GM18951 (cell line): ENCODE measurements at regions not wholly inside any gene's neighbourhood (a gene's known extent, or its start where the extent isn't known, plus 50 kb on each side); places are given as distances from the start of the nearest gene placed in this dataset.

Source experiments
- POLR2A ChIP-seq: IDR thresholded peaks from 4 replicates; pipeline ENCODE4 v1.6.1; 2011; ENCODE audit warnings: mild to moderate bottlenecking; ENCODE audit not compliant: insufficient read length, insufficient read depth; ENCODE audit errors: extremely low read depth
- in situ Hi-C: fragments of 300-500 bp; cut with MboI; formaldehyde crosslinking; loops from one replicate; pipeline ENCODE4 v1.12.0; 2022; ENCODE audit warnings: low sequenced_read_pairs, mixed read lengths, inconsistent platforms; ENCODE audit not compliant: unreplicated experiment

GRCh38 chr3:25153136-25153535 lies 274.9 kb upstream of the RARB start:
- TF ChIP-seq POLR2A: no peak
- in situ Hi-C loops: no loop called here

DNA sequence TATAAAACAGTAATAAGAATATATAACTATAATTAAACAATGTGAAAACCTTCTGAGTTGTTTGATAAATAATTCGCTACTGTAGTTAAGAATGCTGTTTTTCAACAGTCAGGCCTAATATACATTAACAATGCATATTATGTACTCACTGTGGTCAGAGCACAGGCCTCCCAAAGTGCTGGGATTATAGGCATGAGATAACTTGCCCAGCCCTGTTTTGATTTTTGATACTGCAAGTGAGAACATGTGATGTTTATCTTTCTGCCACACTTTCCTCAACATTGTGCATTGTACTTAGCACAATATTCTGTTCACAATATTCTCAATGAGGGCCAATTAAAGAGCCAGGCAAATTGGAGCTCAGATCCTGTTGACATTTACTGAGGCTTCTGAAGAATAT lies 274.5 kb upstream of the RARB start:
- in situ Hi-C loops: no loop called here
- TF ChIP-seq POLR2A: no peak

- no peak for TF ChIP-seq POLR2A
- in situ Hi-C loops: no loop called here
Observed at GRCh38 chr3:25155652-25156471, 272.2 kb upstream of the RARB start.

GRCh38 chr3:25156626-25157025 lies 271.4 kb upstream of the RARB start:
- in situ Hi-C loops: no loop called here

GRCh38 chr3:25165306-25165705 lies 262.8 kb upstream of the RARB start:
- TF ChIP-seq POLR2A: no peak
- in situ Hi-C loops: no loop called here

More at GRCh38 chr3:25156626-25157025, 271.4 kb upstream of the RARB start:
- no peak for TF ChIP-seq POLR2A

GRCh38 chr3:25166016-25166415 lies 262.0 kb upstream of the RARB start:
- no peak for TF ChIP-seq POLR2A
- in situ Hi-C loops: no loop called here

DNA sequence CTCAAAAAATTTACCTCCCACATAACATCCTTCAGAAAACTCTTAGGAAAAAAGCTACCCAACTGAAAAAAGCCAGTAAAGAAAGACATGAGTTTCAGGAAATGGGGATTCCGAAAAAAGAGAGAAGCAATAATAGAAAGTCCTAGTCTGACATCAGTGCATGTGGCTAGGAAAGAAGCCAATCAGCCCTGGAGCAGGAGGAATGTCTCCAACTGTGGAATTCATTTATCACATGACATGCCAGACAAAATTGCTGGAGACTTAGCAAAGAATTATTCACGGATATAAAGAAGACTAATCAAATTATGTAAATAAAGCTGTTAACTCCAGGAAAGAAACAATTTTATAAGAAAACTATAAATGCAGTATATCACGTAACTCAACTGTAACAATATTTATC lies 258.9 kb upstream of the RARB start:
- no peak for TF ChIP-seq POLR2A
- in situ Hi-C loops: no loop called here

DNA sequence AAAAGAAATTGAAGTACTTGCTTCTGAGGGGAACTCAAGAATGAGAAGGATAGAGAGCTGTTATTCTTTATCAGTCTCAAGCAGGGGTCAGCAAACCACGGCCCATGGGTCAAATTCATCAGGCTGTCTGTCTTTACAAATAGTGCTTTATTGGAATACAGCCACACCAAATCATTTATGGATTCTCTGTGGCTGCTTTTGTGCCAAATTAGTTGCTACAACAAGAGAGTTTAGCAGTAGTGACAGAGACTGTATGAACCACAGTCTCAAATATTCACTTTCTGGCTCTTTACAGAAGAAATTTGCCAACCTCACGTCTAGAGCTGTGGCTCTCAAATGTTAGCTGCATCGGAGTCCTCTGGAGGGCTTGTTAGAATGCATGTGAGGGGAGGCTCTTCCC lies 258.0 kb upstream of the RARB start:
- in situ Hi-C loops: no loop called here
- no peak for TF ChIP-seq POLR2A

- in situ Hi-C loops: no loop called here
- TF ChIP-seq POLR2A: no peak
Observed at GRCh38 chr3:25171118-25171807, 256.8 kb upstream of the RARB start.

DNA sequence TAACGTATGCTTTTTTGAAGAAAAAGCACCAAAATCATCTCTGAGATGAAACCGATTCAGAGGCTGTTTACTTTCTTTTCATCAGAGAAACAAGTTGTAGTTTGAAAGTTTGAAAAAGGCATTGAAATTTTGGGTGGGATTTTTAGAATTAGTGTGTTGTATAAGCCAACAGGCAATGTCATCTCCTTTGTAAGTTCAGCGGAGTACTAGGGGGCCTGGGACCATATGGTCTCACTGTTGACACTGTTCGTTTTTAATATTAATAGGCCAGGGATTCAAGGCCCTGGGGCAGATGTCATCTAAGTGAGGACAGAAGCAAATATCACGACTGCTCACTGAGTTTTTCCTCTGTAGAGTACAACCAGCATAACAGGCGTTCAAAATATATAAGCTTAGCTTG lies 256.2 kb upstream of the RARB start:
- in situ Hi-C loops: no loop called here
- no peak for TF ChIP-seq POLR2A

DNA sequence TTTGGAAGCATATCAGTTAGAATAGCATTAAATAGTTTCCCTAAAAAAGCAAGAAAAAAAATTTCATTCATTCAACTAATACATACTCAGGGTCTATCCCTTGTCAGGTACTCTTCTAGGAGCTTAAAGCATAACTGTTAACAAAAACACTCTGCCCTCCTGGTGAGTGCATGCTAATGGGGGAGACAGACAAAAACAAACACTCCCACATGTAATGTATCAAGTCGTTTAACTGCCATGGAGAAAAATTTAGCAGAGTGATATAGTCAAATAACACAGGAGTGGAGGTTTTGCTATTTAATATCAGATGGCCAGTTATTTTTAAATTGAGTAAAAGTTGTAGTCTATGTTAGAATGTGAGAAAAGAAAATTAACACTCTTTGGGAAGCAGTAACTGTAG lies 254.5 kb upstream of the RARB start:
- in situ Hi-C loops: no loop called here
- TF ChIP-seq POLR2A: no peak

DNA sequence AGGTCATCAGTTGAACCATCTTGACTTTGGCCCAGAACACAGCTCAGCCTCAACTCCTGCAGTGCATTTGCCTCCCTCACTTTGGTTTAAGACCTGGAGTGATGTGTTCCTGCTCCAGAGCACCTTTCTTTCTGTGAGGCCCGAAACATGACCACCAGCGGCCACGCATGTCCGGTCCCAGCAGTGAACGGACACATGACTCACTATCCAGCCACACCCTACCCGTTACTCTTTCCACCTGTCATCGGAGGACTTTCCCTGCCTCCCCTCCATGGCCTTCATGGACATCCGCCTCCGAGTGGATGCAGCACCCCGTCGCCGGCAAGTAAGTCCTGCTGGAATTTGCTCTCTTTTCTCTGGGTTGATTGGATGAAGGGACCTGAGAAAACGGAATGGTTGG lies 253.8 kb upstream of the RARB start:
- in situ Hi-C loops: no loop called here
- TF ChIP-seq POLR2A: no peak

DNA sequence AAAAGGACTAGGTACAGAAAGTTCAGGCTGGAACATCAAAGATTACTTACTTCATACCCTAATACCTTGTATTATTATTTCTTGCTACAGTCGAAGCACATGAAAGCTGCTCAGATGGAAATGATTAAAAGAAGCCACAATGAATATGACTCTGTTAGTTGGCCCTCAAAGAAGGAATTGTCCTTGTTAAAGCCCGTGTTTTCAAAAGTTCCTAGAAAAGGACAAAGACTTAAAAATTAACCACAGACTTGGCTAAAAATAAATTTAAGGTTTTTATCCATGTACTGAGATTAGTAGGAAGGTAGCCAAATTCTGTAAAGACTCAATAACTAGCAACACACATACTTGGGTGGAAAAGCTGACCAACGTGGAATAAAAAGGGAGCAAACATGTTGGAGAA lies 251.0 kb upstream of the RARB start:
- in situ Hi-C loops: no loop called here
- TF ChIP-seq POLR2A: no peak

DNA sequence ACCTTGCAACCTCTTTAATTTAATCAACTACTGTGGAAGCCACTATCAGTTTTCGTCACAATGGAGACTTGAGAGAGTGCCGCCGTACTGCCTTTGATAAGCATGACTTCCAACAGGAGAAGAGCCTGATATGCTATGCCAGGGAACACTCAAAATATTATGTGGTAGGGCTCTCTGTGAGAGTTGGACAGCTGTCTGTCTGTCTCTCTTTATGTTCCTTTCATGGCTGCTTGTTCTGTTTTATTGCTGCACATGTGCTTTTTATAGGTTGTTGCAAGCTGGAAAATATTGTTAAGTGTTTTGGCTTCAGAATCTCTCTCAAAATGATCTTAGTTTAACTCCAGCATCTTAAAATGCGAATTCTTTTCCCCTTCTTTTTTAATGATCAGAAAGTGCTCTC lies 249.4 kb upstream of the RARB start:
- TF ChIP-seq POLR2A: no peak
- in situ Hi-C loops: no loop called here
